OCI-LY3 (cell line): ENCODE measurements at regions not wholly inside any gene's neighbourhood (a gene's known extent, or its start where the extent isn't known, plus 50 kb on each side); places are given as distances from the start of the nearest gene placed in this dataset.

Experiments used
- H2AFZ ChIP-seq: fragments of 200-600, 300-600 bp; shearing (Covaris generic); 2 replicates; pipeline ENCODE4 v1.6.0; 2014; ENCODE audit warnings: antibody characterized with exemption, low read depth, low read length
- H3K27ac ChIP-seq: fragments of 200-600, 300-600 bp; sonication (generic); 2 replicates; pipeline ENCODE4 v1.5.1; 2014; ENCODE audit warnings: mild to moderate bottlenecking, low read length, moderate library complexity, mixed read lengths
- H3K27me3 ChIP-seq: fragments of 200-600, 300-600 bp; sonication (generic); 2 replicates; pipeline ENCODE4 v1.6.1; 2014; ENCODE audit warnings: low read depth, low read length, mixed read lengths
- H3K36me3 ChIP-seq: fragments of 200-600, 300-600 bp; sonication (generic); replicated peaks from 2 replicates; pipeline ENCODE3; 2014; ENCODE audit warnings: low read depth, low read length, mixed read lengths
- H3K4me1 ChIP-seq: fragments of 300-600, 200-600 bp; sonication (generic); 2 replicates; pipeline ENCODE4 v1.6.1; 2014; ENCODE audit warnings: low read length, mixed read lengths
- H3K4me2 ChIP-seq: fragments of 200-600, 300-600 bp; sonication (generic); 2 replicates; pipeline ENCODE4 v1.6.1; 2014; ENCODE audit warnings: low read length, mixed read lengths
- H3K4me3 ChIP-seq: fragments of 300-600, 200-600 bp; sonication (generic); 2 replicates; pipeline ENCODE4 v1.5.1; 2014; ENCODE audit warnings: antibody characterized with exemption, mild to moderate bottlenecking, low read length, moderate library complexity
- H3K79me2 ChIP-seq: fragments of 300-600, 200-600 bp; shearing (Covaris generic); 2 replicates; pipeline ENCODE4 v1.6.1; 2014; ENCODE audit warnings: mild to moderate bottlenecking, low read length, mixed read lengths
- H3K9ac ChIP-seq: fragments of 300-600, 200-600 bp; shearing (Covaris generic); 2 replicates; pipeline ENCODE4 v1.6.0; 2014; ENCODE audit warnings: mild to moderate bottlenecking, low read length, moderate library complexity
- H3K9me3 ChIP-seq: fragments of 200-600, 300-600 bp; shearing (Covaris generic); 2 replicates; pipeline ENCODE4 v1.6.1; 2014; ENCODE audit warnings: low read length, mixed read lengths; ENCODE audit not compliant: insufficient read depth
- H4K20me1 ChIP-seq: fragments of 200-600, 300-600 bp; sonication (generic); 2 replicates; pipeline ENCODE4 v1.6.1; 2016; ENCODE audit warnings: low read length, mixed read lengths; ENCODE audit not compliant: insufficient read depth
- CTCF ChIP-seq: fragments of 200-600, 300-600 bp; sonication (generic); IDR thresholded peaks from 2 replicates; pipeline ENCODE4 v1.5.1; 2014; ENCODE audit warnings: antibody characterized with exemption, low read length, low read depth
- EZH2phosphoT487 ChIP-seq: fragments of 200-600 bp; shearing (Covaris generic); IDR thresholded peaks from 2 replicates; pipeline ENCODE4 v1.6.1; 2018; ENCODE audit warnings: antibody characterized with exemption, mixed run types, low read depth

- no peaks in the 10 kb centered on the region for H3K9me3 ChIP-seq
- no peaks in the 10 kb centered on the region for H3K79me2 ChIP-seq
- H3K4me1 ChIP-seq = no peaks in the 10 kb centered on the region
- TF ChIP-seq EZH2phosphoT487 = no peak
- no peak for TF ChIP-seq CTCF
- no peak overlapping the region for H3K4me2 ChIP-seq
- H3K4me3 ChIP-seq = no peak overlapping the region
- no peaks in the 10 kb centered on the region for H3K27me3 ChIP-seq
- H3K36me3 ChIP-seq = no peaks in the 10 kb centered on the region
- H2AFZ ChIP-seq = no peak overlapping the region
- no peaks in the 10 kb centered on the region for H4K20me1 ChIP-seq
- H3K9ac ChIP-seq = no peak overlapping the region
- H3K27ac ChIP-seq = no peak overlapping the region
These were observed 574.1 kb downstream of the HAO1 start for GRCh38 chr20:7366189-7366588.

GRCh38 chr20:7371518-7372163 lies 568.6 kb downstream of the HAO1 start:
- Histone ChIP-seq H3K79me2 (no peaks in the 10 kb centered on the region), H4K20me1 (peaks cover 4% of the 10 kb centered on the region; the same call in 1 of the 2 replicates), H3K4me3 (no peak overlapping the region), H3K4me1 (no peaks in the 10 kb centered on the region), H3K27ac (no peak overlapping the region), H2AFZ (no peak overlapping the region), H3K9ac (no peak overlapping the region), H3K4me2 (no peak overlapping the region), H3K27me3 (no peaks in the 10 kb centered on the region), H3K36me3 (no peaks in the 10 kb centered on the region), H3K9me3 (no peaks in the 10 kb centered on the region)
- TF ChIP-seq CTCF = no peak
- no peak for TF ChIP-seq EZH2phosphoT487

GRCh38 chr20:7375905-7376304 lies 564.4 kb downstream of the HAO1 start:
- H3K27ac ChIP-seq = no peak overlapping the region
- H3K9me3 ChIP-seq = no peaks in the 10 kb centered on the region
- peaks cover 4% of the 10 kb centered on the region; the same call in 1 of the 2 replicates for H4K20me1 ChIP-seq
- no peaks in the 10 kb centered on the region for H3K4me1 ChIP-seq
- no peaks in the 10 kb centered on the region for H3K27me3 ChIP-seq
- H3K4me2 ChIP-seq = no peak overlapping the region
- H3K4me3 ChIP-seq = no peak overlapping the region
- no peaks in the 10 kb centered on the region for H3K79me2 ChIP-seq
- H3K36me3 ChIP-seq = no peaks in the 10 kb centered on the region
- TF ChIP-seq EZH2phosphoT487 (no peak), CTCF (peak; percentile 48)
- no peak overlapping the region for H2AFZ ChIP-seq
- no peak overlapping the region for H3K9ac ChIP-seq

- H3K4me3 ChIP-seq = no peak overlapping the region
- no peaks in the 10 kb centered on the region for H3K4me1 ChIP-seq
- no peak overlapping the region for H2AFZ ChIP-seq
- H3K36me3 ChIP-seq = no peaks in the 10 kb centered on the region
- H3K27me3 ChIP-seq = no peaks in the 10 kb centered on the region
- TF ChIP-seq EZH2phosphoT487 (no peak), CTCF (no peak)
- no peak overlapping the region for H3K9ac ChIP-seq
- peaks cover 4% of the 10 kb centered on the region; the same call in 1 of the 2 replicates for H4K20me1 ChIP-seq
- no peak overlapping the region for H3K27ac ChIP-seq
- H3K4me2 ChIP-seq = no peak overlapping the region
- H3K79me2 ChIP-seq = no peaks in the 10 kb centered on the region
- H3K9me3 ChIP-seq = no peaks in the 10 kb centered on the region
These were observed 561.2 kb downstream of the HAO1 start for GRCh38 chr20:7378864-7379605.
